ENCODE measurements at regions not wholly inside any gene's neighbourhood (a gene's known extent, or its start where the extent isn't known, plus 50 kb on each side); places are given as distances from the start of the nearest gene placed in this dataset.

DNA sequence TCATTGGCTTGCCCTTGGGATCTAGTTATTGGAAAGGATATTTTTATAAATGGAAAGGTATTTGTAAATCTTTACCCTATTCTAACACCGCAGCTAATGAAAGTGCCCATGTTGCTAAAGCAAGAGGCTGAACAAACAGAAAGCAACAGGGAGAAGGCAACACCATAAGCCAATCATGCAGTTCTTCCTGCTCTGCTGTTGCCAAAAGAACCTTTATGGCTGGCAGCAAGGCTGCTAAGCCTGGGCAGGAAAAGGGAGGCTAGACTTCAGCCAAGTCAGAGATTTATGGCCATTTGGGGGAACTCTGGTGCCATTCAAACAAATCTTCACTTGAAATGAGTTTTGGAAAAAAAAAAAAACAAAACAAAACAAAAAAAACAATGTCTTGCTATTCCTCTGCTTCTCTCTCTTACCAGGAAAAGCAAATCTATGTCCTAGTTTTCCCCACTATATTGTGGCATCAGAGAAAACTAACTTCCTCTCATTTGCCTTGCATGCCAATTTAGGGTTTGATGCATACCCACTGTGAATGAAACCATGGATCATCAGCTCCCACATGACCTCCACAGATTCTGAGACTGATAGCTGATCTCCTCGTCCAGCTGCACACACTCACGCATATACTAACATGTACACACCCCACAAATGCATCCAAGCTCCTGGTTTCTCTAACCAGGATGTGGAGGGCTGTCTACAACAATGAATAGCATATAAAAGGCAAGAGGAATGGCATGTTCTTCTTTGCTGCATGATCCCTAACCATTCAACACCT, 179.3 kb downstream of the C1D start:
- 66 to 76% methylated on average over 3 of the region's 3 CpGs for WGBS, 2 donors (ENCODE audit: low coverage in 1 of 2)
- TF ChIP-seq POLR2A (IDR thresholded peaks at IDR 0.05) (no peak), POLR2AphosphoS5 (IDR thresholded peaks at IDR 0.05) (no peak)
- DNase-seq, result peak; percentile 10
- Histone ChIP-seq H3K27ac (no peak overlapping the region), H3K36me3 (no peaks in the 10 kb centered on the region), H3K9me3 (no peaks in the 10 kb centered on the region), H3K27me3 (no peaks in the 10 kb centered on the region), H3K4me3 (no peak overlapping the region), H3K4me1 (no peaks in the 10 kb centered on the region)
- intact Hi-C loops (cut with DNase I; ENCODE audit: low total_unique reads), result no loop called here
- in situ Hi-C loops (cut with MboI; ENCODE audit: low pct_ligation_motif_present in 1 of 4, low pct_unique_long_range_greater_than_20kb in 1 of 4, low sequenced_read_pairs in 3 of 4), result no loop called here

DNA sequence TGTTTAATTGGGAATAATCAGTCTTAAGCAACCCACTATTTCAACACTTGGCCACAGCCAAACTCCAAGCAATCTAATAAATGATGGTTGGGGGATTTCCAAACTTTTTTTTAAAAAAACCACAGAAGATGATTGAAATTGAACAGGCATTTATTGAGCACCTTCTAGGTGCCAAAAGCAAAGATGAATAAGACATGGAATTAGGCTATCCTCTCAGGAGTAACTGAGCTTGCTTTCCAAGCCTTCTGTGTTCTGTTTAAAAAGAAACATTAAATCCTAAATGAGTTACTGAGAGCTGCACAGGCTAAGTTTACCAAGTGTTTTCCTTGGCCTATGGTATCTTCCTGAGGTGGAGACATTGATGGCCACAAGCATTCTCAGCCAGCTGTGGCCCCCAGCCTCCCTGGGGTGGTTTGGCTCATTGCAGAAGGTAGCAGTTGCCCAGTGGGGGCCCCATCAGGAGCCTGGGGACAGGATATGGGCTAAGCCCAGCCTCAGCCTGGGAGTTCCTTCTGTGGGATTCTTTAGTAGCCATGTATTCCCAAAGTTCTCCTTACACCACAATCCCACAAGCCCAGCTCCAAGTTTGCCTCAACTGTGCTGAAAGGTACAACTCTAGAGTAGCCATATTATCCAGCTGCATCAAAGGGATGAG, 174.3 kb downstream of the C1D start:
- Histone ChIP-seq H3K27me3 (no peaks in the 10 kb centered on the region), H3K9me3 (no peaks in the 10 kb centered on the region), H3K4me1 (no peaks in the 10 kb centered on the region), H3K4me3 (no peak overlapping the region), H3K27ac (no peak overlapping the region), H3K36me3 (no peaks in the 10 kb centered on the region)
- DNase-seq, result no peak
- in situ Hi-C loops (cut with MboI; ENCODE audit: low pct_ligation_motif_present in 1 of 4, low pct_unique_long_range_greater_than_20kb in 1 of 4, low sequenced_read_pairs in 3 of 4) (no loop called here), intact Hi-C loops (cut with DNase I; ENCODE audit: low total_unique reads) (no loop called here)
- no peak for TF ChIP-seq EP300 (IDR thresholded peaks at IDR 0.05; ENCODE audit: low read depth)
- no peak for TF ChIP-seq POLR2AphosphoS5 (IDR thresholded peaks at IDR 0.05)
- TF ChIP-seq, protein P1, sequence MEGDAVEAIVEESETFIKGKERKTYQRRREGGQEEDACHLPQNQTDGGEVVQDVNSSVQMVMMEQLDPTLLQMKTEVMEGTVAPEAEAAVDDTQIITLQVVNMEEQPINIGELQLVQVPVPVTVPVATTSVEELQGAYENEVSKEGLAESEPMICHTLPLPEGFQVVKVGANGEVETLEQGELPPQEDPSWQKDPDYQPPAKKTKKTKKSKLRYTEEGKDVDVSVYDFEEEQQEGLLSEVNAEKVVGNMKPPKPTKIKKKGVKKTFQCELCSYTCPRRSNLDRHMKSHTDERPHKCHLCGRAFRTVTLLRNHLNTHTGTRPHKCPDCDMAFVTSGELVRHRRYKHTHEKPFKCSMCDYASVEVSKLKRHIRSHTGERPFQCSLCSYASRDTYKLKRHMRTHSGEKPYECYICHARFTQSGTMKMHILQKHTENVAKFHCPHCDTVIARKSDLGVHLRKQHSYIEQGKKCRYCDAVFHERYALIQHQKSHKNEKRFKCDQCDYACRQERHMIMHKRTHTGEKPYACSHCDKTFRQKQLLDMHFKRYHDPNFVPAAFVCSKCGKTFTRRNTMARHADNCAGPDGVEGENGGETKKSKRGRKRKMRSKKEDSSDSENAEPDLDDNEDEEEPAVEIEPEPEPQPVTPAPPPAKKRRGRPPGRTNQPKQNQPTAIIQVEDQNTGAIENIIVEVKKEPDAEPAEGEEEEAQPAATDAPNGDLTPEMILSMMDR (IDR thresholded peaks at IDR 0.05), result no peak
- no peak for TF ChIP-seq POLR2A (IDR thresholded peaks at IDR 0.05)

DNA sequence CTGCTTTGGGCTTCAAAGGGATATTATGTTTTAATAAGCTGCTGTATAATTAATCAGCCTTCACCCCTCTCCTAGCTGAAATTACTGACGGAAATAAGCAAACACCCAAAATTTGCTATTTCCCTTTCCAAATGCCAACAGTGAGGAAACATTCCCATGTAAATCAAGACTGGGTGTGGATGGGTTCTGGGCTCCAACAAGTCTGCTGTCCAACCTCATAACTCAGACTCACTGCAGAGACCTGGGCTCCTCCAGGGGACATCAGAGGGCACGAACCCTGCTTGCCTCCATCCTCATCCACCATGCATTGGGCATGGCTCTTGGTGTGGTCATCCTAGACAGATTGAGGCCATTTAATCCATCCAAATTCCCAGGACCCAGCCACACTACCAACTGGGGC, 173.7 kb downstream of the C1D start:
- no peaks in the 10 kb centered on the region for H3K9me3 ChIP-seq
- TF ChIP-seq POLR2A (IDR thresholded peaks at IDR 0.05) (no peak), POLR2AphosphoS5 (IDR thresholded peaks at IDR 0.05) (no peak), EP300 (IDR thresholded peaks at IDR 0.05; ENCODE audit: low read depth) (no peak)
- intact Hi-C loops (cut with DNase I; ENCODE audit: low total_unique reads), result no loop called here

DNA sequence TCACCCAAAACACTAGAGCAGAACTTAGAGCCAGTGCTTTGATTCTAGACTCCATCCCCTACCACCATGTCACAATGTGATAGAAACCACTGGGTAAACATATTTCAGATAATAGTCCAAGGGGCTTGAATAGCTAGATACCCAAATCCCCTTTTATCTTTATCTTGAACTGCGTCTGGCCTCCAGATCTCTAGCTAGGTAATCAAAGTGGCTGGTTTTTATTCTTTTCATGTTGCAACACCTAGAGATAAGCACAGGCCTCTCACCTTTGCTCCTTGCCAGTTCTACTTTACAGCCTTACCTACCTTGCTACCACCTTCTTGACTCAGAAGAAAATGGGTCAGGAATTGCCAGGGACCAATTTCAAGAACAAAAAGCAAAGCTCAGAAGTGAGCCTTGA, 171.2 kb downstream of the C1D start:
- WGBS, 2 donors (ENCODE audit: low coverage in 1 of 2), result 17 to 70% methylated on average over 1 of the region's 1 CpG
- H3K9me3 ChIP-seq, result no peaks in the 10 kb centered on the region
- no peaks in the 10 kb centered on the region for H3K27me3 ChIP-seq
- intact Hi-C loops (cut with DNase I; ENCODE audit: low total_unique reads) (no loop called here), in situ Hi-C loops (cut with MboI; ENCODE audit: low pct_ligation_motif_present in 1 of 4, low pct_unique_long_range_greater_than_20kb in 1 of 4, low sequenced_read_pairs in 3 of 4) (no loop called here)
- TF ChIP-seq POLR2AphosphoS5 (IDR thresholded peaks at IDR 0.05) (no peak), POLR2A (IDR thresholded peaks at IDR 0.05) (no peak), EP300 (IDR thresholded peaks at IDR 0.05; ENCODE audit: low read depth) (no peak)
- TF ChIP-seq, protein P1 (IDR thresholded peaks at IDR 0.05), result no peak
- H3K36me3 ChIP-seq, result no peaks in the 10 kb centered on the region
- no peak overlapping the region for H3K4me3 ChIP-seq
- no peaks in the 10 kb centered on the region for H3K4me1 ChIP-seq
- DNase-seq, result no peak
- H3K27ac ChIP-seq, result no peak overlapping the region

More for the DNA sequence above, 173.7 kb downstream of the C1D start:
- H3K27ac ChIP-seq, result no peak overlapping the region
- no peak overlapping the region for H3K4me3 ChIP-seq
- H3K4me1 ChIP-seq, result no peaks in the 10 kb centered on the region
- no peak for DNase-seq
- no peaks in the 10 kb centered on the region for H3K36me3 ChIP-seq
- no peaks in the 10 kb centered on the region for H3K27me3 ChIP-seq
- in situ Hi-C loops (cut with MboI; ENCODE audit: low pct_ligation_motif_present in 1 of 4, low pct_unique_long_range_greater_than_20kb in 1 of 4, low sequenced_read_pairs in 3 of 4), result no loop called here
- WGBS, 2 donors (ENCODE audit: low coverage in 1 of 2), result 90 to 100% methylated on average over 1 to 2 of the region's 2 CpGs

DNA sequence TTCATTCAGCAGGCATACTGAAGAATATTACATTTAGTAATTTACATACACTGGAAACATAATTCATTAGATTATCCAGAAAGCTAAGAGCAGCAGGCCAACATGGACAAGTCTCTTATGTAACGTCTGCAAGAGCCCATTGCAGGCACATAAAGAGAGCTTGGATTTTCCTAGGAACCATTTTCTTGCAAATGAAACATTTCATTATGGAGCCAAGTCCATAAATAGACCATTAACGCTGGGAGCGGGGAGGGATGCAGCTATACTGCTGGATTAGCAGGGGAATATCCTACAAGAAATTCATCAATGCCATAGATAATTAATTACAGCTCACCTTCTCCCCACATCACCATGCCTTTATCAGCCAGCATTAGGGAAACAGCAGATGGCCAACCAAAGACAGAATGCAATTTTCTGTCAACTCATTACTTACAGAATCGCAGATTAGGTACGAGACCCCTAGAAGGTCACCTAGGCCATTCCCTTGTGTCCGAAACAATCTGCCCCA, 170.4 kb downstream of the C1D start:
- in situ Hi-C loops (cut with MboI; ENCODE audit: low pct_ligation_motif_present in 1 of 4, low pct_unique_long_range_greater_than_20kb in 1 of 4, low sequenced_read_pairs in 3 of 4), result no loop called here

More for the DNA sequence above, 170.4 kb downstream of the C1D start:
- no peak for TF ChIP-seq POLR2A (IDR thresholded peaks at IDR 0.05)
- TF ChIP-seq, protein P1 (IDR thresholded peaks at IDR 0.05), result no peak
- TF ChIP-seq EP300 (IDR thresholded peaks at IDR 0.05; ENCODE audit: low read depth), result no peak
- no peak for TF ChIP-seq POLR2AphosphoS5 (IDR thresholded peaks at IDR 0.05)
- intact Hi-C loops (cut with DNase I; ENCODE audit: low total_unique reads), result no loop called here
- Histone ChIP-seq H3K4me3 (no peak overlapping the region), H3K27ac (no peak overlapping the region), H3K4me1 (no peaks in the 10 kb centered on the region), H3K27me3 (no peaks in the 10 kb centered on the region), H3K9me3 (no peaks in the 10 kb centered on the region), H3K36me3 (no peaks in the 10 kb centered on the region)
- DNase-seq, result no peak
- WGBS, 2 donors (ENCODE audit: low coverage in 1 of 2), result 73 to 82% methylated on average over 2 to 6 of the region's 6 CpGs

Data from transverse colon (tissue), 4 donors.